A549 (cell line): ENCODE measurements at regions not wholly inside any gene's neighbourhood (a gene's known extent, or its start where the extent isn't known, plus 50 kb on each side); places are given as distances from the start of the nearest gene placed in this dataset.

ENCODE experiments used
- ATAC-seq, 2 experiments: fragments of 200-7000 bp in 1 of 2; fragments of >200 bp in 1 of 2; cut with Nextera tagmentation in 1 of 2; cut with Tn5 transposase in 1 of 2; 3 replicates each; pipeline versions ENCODE4 v1.8.0 to v1.9.1; 2018 to 2020; ENCODE audit warnings: mild to moderate bottlenecking in 1 of 2, moderate library complexity in 1 of 2
- CTCF ChIA-PET: fragments of 300-600 bp; sonication (Branson Sonifier 250); formaldehyde crosslinking; extraction: SDS; loops from one replicate; lab custom pipeline; 2021; ENCODE audit warnings: antibody characterized with exemption, inconsistent platforms; lab: Yijun Ruan, JAX
- POLR2A ChIA-PET: fragments of 350-600 bp; formaldehyde crosslinking; extraction: SDS; loops from one replicate; lab custom pipeline; 2021; ENCODE audit warnings: antibody characterized with exemption, inconsistent platforms; lab: Yijun Ruan, JAX
- DNase-seq, 2 experiments: peaks; one replicate each; pipeline versions ENCODE4 v3.0.0 to v3.0.0-alpha.2; 2011 to 2016; ENCODE audit warnings: low read depth in 1 of 2, low spot score in 1 of 2
- FAIRE-seq: peaks from 2 replicates; lab custom pipeline; 2011; peaks lifted over from hg19 to GRCh38; lab: Jason Lieb, UNC
- H3K27ac ChIP-seq, 2 experiments: fragments of >200 bp; sonication (Bioruptor Twin); formaldehyde crosslinking; 3 replicates each; pipeline ENCODE4 v1.5.1; 2016 to 2017
- H3K4me1 ChIP-seq: fragments of >200 bp; sonication (Bioruptor Twin); formaldehyde crosslinking; 3 replicates; pipeline ENCODE4 v1.6.1; 2016
- H3K4me2 ChIP-seq: fragments of >200 bp; sonication (Bioruptor Twin); formaldehyde crosslinking; 3 replicates; pipeline ENCODE4 v1.6.1; 2016
- H3K4me3 ChIP-seq: fragments of >200 bp; sonication (Bioruptor Twin); formaldehyde crosslinking; 3 replicates; pipeline ENCODE4 v1.5.1; 2016
- H3K9me3 ChIP-seq: fragments of >200 bp; sonication (Bioruptor Twin); formaldehyde crosslinking; 3 replicates; pipeline ENCODE4 v1.6.1; 2016
- CBX2 ChIP-seq: fragments of 200-600 bp; sonication (generic); IDR thresholded peaks from 2 replicates; pipeline ENCODE4 v1.6.1; 2016; ENCODE audit warnings: low read depth, mild to moderate bottlenecking, borderline replicate concordance
- CTCF ChIP-seq: fragments of >200 bp; sonication (Bioruptor Twin); formaldehyde crosslinking; IDR thresholded peaks from 3 replicates; pipeline ENCODE4 v1.5.1; 2016
- EHF ChIP-seq: fragments of 250-450 bp; sonication (Bioruptor Pico); IDR thresholded peaks from 2 replicates; pipeline ENCODE4 v1.5.0; 2020; ENCODE audit warnings: mild to moderate bottlenecking
- FOSL2 ChIP-seq, 2 experiments: fragments of 450-650 bp in 1 of 2; fragments of >200 bp in 1 of 2; sonication (Bioruptor Twin) in 1 of 2; formaldehyde crosslinking; IDR thresholded peaks; 2 replicates each; pipeline versions ENCODE4 v1.5.0 to v1.6.1; 2016 to 2020; ENCODE audit warnings: mild to moderate bottlenecking in 1 of 2, moderate library complexity in 1 of 2
- GATA3 ChIP-seq: IDR thresholded peaks from 2 replicates; pipeline ENCODE4 v1.6.1; 2012; ENCODE audit warnings: borderline replicate concordance
- HES2 ChIP-seq: fragments of >200 bp; sonication (Bioruptor Twin); formaldehyde crosslinking; IDR thresholded peaks from 2 replicates; pipeline ENCODE4 v1.6.1; 2016
- HEYL ChIP-seq: fragments of 250-450 bp; sonication (Bioruptor Pico); IDR thresholded peaks from 2 replicates; pipeline ENCODE4 v1.8.0; 2021; ENCODE audit warnings: mild to moderate bottlenecking, moderate library complexity
- HMGXB4 ChIP-seq: fragments of 250-450 bp; sonication (Bioruptor Pico); IDR thresholded peaks from 2 replicates; pipeline ENCODE4 v1.5.0; 2021; ENCODE audit warnings: mild to moderate bottlenecking, moderate library complexity, borderline replicate concordance
- HOXA7 ChIP-seq: fragments of 250-450 bp; sonication (Bioruptor Pico); IDR thresholded peaks from 2 replicates; pipeline ENCODE4 v1.5.0; 2020; ENCODE audit warnings: mild to moderate bottlenecking, moderate library complexity
- JUNB ChIP-seq: fragments of >200 bp; sonication (Bioruptor Twin); formaldehyde crosslinking; IDR thresholded peaks from 2 replicates; pipeline ENCODE4 v1.6.1; 2016
- KDM1A ChIP-seq: fragments of 200-600 bp; sonication (generic); IDR thresholded peaks from 2 replicates; pipeline ENCODE4 v1.6.1; 2016; ENCODE audit warnings: low read depth, mild to moderate bottlenecking
- NFE2L2 ChIP-seq: fragments of 150-350 bp; conservative IDR thresholded peaks from 2 replicates; pipeline ENCODE4 v1.6.1; 2014; ENCODE audit warnings: low read length
- NPAS2 ChIP-seq: fragments of 250-450 bp; sonication (Bioruptor Pico); IDR thresholded peaks from 2 replicates; pipeline ENCODE4 v1.8.0; 2022; ENCODE audit warnings: mild to moderate bottlenecking, moderate library complexity, borderline replicate concordance
- POLR2A ChIP-seq: IDR thresholded peaks from 2 replicates; pipeline ENCODE4 v1.6.1; 2012; ENCODE audit warnings: mild to moderate bottlenecking, low read length
- RFX5 ChIP-seq: fragments of 450-650 bp; IDR thresholded peaks from 2 replicates; pipeline ENCODE4 v1.7.1; 2014; ENCODE audit warnings: antibody characterized with exemption, mild to moderate bottlenecking, moderate library complexity
- SREBF2 ChIP-seq: fragments of 450-650 bp; IDR thresholded peaks from 2 replicates; pipeline ENCODE4 v1.6.1; 2014; ENCODE audit warnings: mild to moderate bottlenecking, moderate library complexity
- TFCP2L1 ChIP-seq: fragments of 250-450 bp; sonication (Bioruptor Pico); IDR thresholded peaks from 2 replicates; pipeline ENCODE4 v1.5.0; 2021; ENCODE audit warnings: mild to moderate bottlenecking
- ZC3H11A ChIP-seq: fragments of 450-650 bp; IDR thresholded peaks from 2 replicates; pipeline ENCODE4 v1.6.1; 2014; ENCODE audit warnings: antibody characterized with exemption, mild to moderate bottlenecking
- WGBS: methylation state at CpG from one replicate; pipeline ENCODE4 v1.1.6; 2017; ENCODE audit errors: missing lambda C conversion rate; 5-methylcytosine and 5-hydroxymethylcytosine counted together
- TF ChIP-seq, protein P1 (sequence below): fragments of >200 bp; sonication (Bioruptor Twin); formaldehyde crosslinking; IDR thresholded peaks from 3 replicates; pipeline ENCODE4 v1.6.1; 2016
- TF ChIP-seq, protein P2 (sequence below): fragments of 250-450 bp; sonication (Bioruptor Pico); IDR thresholded peaks from 2 replicates; pipeline ENCODE4 v1.5.0; 2020; ENCODE audit warnings: low read depth, mild to moderate bottlenecking, moderate library complexity

DNA sequence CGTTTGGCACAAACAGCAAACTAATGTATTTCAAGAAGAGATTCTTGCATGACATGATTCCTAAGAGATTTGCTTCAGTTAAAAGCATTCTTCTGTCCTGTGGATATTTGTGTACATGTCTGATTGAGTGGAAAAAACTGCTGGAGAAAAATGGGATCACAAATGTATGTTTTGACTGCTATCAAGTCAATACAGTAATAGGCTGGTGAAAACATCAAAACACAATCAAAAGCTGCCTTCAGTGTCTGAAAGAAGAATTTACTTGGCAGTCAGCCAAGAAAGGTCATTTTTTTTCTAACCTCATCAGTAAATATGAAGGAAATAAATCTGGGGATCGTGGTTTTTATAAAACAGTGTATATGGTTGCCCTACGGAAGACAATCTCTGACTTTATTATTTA, 1214.8 kb downstream of the NSUN3 start:
- H3K4me3 ChIP-seq: no peak overlapping the region
- 32% methylated on average over 3 of the region's 3 CpGs for WGBS
- FAIRE-seq: no peak
- ATAC-seq: no peak
- H3K4me2 ChIP-seq: no peak overlapping the region
- H3K9me3 ChIP-seq: no peaks in the 10 kb centered on the region
- H3K27ac ChIP-seq: no peak overlapping the region
- ChIA-PET CTCF (no interaction called here), POLR2A (no interaction called here)
- TF ChIP-seq TFCP2L1 (no peak), NPAS2 (CRISPR knock-in tag) (no peak), ZC3H11A (no peak), POLR2A (no peak), RFX5 (no peak), HES2 (no peak), CTCF (no peak), KDM1A (no peak), HOXA7 (CRISPR knock-in tag) (no peak), HEYL (no peak), GATA3 (no peak)
- TF ChIP-seq, protein P1, sequence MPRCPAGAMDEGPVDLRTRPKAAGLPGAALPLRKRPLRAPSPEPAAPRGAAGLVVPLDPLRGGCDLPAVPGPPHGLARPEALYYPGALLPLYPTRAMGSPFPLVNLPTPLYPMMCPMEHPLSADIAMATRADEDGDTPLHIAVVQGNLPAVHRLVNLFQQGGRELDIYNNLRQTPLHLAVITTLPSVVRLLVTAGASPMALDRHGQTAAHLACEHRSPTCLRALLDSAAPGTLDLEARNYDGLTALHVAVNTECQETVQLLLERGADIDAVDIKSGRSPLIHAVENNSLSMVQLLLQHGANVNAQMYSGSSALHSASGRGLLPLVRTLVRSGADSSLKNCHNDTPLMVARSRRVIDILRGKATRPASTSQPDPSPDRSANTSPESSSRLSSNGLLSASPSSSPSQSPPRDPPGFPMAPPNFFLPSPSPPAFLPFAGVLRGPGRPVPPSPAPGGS: no peak
- H3K4me1 ChIP-seq: peaks cover 11% of the 10 kb centered on the region; the same call in 2 of the 3 replicates
- no peak for DNase-seq

- ATAC-seq: no peak
- no peaks in the 10 kb centered on the region for H3K9me3 ChIP-seq
- peaks cover 11% of the 10 kb centered on the region; the same call in 2 of the 3 replicates for H3K4me1 ChIP-seq
- no peak overlapping the region for H3K27ac ChIP-seq
- TF ChIP-seq FOSL2 (IDR thresholded peaks at IDR 0.05) (0 out of 2 replicates have a peak, but pooled peaks have one; percentile 11), FOSL2 (CRISPR knock-in tag; IDR thresholded peaks at IDR 0.05) (peak; percentile 39; the same call in 1 of the 2 replicates)
- TF ChIP-seq, protein P2, sequence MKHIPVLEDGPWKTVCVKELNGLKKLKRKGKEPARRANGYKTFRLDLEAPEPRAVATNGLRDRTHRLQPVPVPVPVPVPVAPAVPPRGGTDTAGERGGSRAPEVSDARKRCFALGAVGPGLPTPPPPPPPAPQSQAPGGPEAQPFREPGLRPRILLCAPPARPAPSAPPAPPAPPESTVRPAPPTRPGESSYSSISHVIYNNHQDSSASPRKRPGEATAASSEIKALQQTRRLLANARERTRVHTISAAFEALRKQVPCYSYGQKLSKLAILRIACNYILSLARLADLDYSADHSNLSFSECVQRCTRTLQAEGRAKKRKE: no peak
- CTCF ChIA-PET: no interaction called here
- no peak for DNase-seq
- FAIRE-seq: no peak
- 17% methylated on average over 3 of the region's 3 CpGs for WGBS
- no peak overlapping the region for H3K4me3 ChIP-seq
- H3K4me2 ChIP-seq: peak overlapping the region; percentile 54
- POLR2A ChIA-PET: no interaction called here
Measured at GRCh38 chr3:95280711-95281352, 1218.0 kb downstream of the NSUN3 start.

- Histone ChIP-seq H3K4me3 (no peak overlapping the region), H3K4me1 (0 out of 3 replicates have a peak, but pooled peaks cover 7% of the 10 kb centered on the region), H3K9me3 (no peaks in the 10 kb centered on the region; the same call in 2 of the 3 replicates), H3K27ac (no peak overlapping the region), H3K4me2 (peak overlapping the region; percentile 42; the same call in 1 of the 3 replicates)
- peak in 1 of 2 experiments; percentile 8 for DNase-seq
- ChIA-PET CTCF (no interaction called here), POLR2A (no interaction called here)
- ATAC-seq: no peak
- WGBS: 14% methylated on average over 2 of the region's 2 CpGs
- no peak for FAIRE-seq
- TF ChIP-seq JUNB (0 out of 2 replicates have a peak, but pooled peaks have one; percentile 40), NFE2L2 (no peak), CBX2 (no peak), EHF (CRISPR knock-in tag) (no peak), HMGXB4 (CRISPR knock-in tag) (no peak), SREBF2 (no peak)
Measured at GRCh38 chr3:95289295-95289694, 1226.4 kb downstream of the NSUN3 start.
